Neural crest cell (in vitro differentiated cells): ENCODE measurements at regions not wholly inside any gene's neighbourhood (a gene's known extent, or its start where the extent isn't known, plus 50 kb on each side); places are given as distances from the start of the nearest gene placed in this dataset.
A peak's percentile ranks its signal among the peaks of the same experiment; 100 is the strongest.
"Not testable (repeated sequence)": the region's sequence is repeated elsewhere in the genome, so short reads cannot be mapped to it uniquely, and the experiment has no call there.

Source experiments
- DNase-seq: peaks from one replicate; pipeline ENCODE4 v3.0.0; 2021; ENCODE audit warnings: low read depth, mixed read lengths, low spot score
- H3K27ac Mint-ChIP-seq: one replicate; pipeline ENCODE4 v1.8.0; 2021; ENCODE audit warnings: mild to moderate bottlenecking, mixed read lengths; ENCODE audit not compliant: unreplicated experiment
- H3K27me3 Mint-ChIP-seq: 2 replicates; pipeline ENCODE4 v1.8.0; 2021; ENCODE audit warnings: low read depth, mild to moderate bottlenecking, mixed read lengths
- H3K36me3 Mint-ChIP-seq: 2 replicates; pipeline ENCODE4 v1.8.0; 2021; ENCODE audit warnings: low read depth, mild to moderate bottlenecking, mixed read lengths
- H3K4me1 Mint-ChIP-seq: 2 replicates; pipeline ENCODE4 v1.8.0; 2021; ENCODE audit warnings: mixed read lengths
- H3K4me3 Mint-ChIP-seq: one replicate; pipeline ENCODE4 v1.8.0; 2021; ENCODE audit warnings: mild to moderate bottlenecking, mixed read lengths
- H3K9me3 Mint-ChIP-seq: 2 replicates; pipeline ENCODE4 v1.8.0; 2021; ENCODE audit warnings: mixed read lengths
- CTCF ChIP-seq: fragments of 200-600 bp; sonication (generic); conservative IDR thresholded peaks from 2 replicates; pipeline ENCODE4 v1.5.0; 2021; ENCODE audit warnings: antibody characterized with exemption, mild to moderate bottlenecking

GRCh38 chr2:17363846-17364245, 154.4 kb downstream of the RAD51AP2 start:
- no peak overlapping the region for H3K4me3 Mint-ChIP-seq
- peaks cover 11% of the 10 kb centered on the region for H3K9me3 Mint-ChIP-seq
- peaks cover 15% of the 10 kb centered on the region for H3K27me3 Mint-ChIP-seq
- DNase-seq: no peak
- peaks cover 5% of the 10 kb centered on the region for H3K36me3 Mint-ChIP-seq
- TF ChIP-seq CTCF: no peak
- H3K4me1 Mint-ChIP-seq: no peaks in the 10 kb centered on the region
- H3K27ac Mint-ChIP-seq: no peak overlapping the region

- H3K4me1 Mint-ChIP-seq: no peaks in the 10 kb centered on the region
- H3K4me3 Mint-ChIP-seq: no peak overlapping the region
- DNase-seq: no peak
- peaks cover 15% of the 10 kb centered on the region for H3K27me3 Mint-ChIP-seq
- peaks cover 5% of the 10 kb centered on the region for H3K36me3 Mint-ChIP-seq
- no peak for TF ChIP-seq CTCF
- peaks cover 11% of the 10 kb centered on the region for H3K9me3 Mint-ChIP-seq
- no peak overlapping the region for H3K27ac Mint-ChIP-seq
Measured at GRCh38 chr2:17362956-17363355, 155.3 kb downstream of the RAD51AP2 start.

- Mint-ChIP-seq H3K27ac (no peak overlapping the region), H3K36me3 (no peaks in the 10 kb centered on the region), H3K4me3 (no peak overlapping the region), H3K9me3 (peaks cover 3% of the 10 kb centered on the region), H3K27me3 (no peaks in the 10 kb centered on the region), H3K4me1 (peaks cover 10% of the 10 kb centered on the region)
- no peak for TF ChIP-seq CTCF
- DNase-seq: no peak
Measured at GRCh38 chr2:17355608-17356329, 162.5 kb downstream of the RAD51AP2 start.

- Mint-ChIP-seq H3K4me3 (no peak overlapping the region), H3K9me3 (peaks cover 2% of the 10 kb centered on the region), H3K27ac (peak overlapping the region; percentile 1), H3K36me3 (no peaks in the 10 kb centered on the region), H3K27me3 (no peaks in the 10 kb centered on the region), H3K4me1 (peaks cover 10% of the 10 kb centered on the region)
- no peak for TF ChIP-seq CTCF
- no peak for DNase-seq
Measured at GRCh38 chr2:17353263-17353662, 165.0 kb downstream of the RAD51AP2 start.

GRCh38 chr2:17342692-17343091, 175.5 kb downstream of the RAD51AP2 start:
- H3K27me3 Mint-ChIP-seq, H3K4me1 Mint-ChIP-seq, DNase-seq, H3K27ac Mint-ChIP-seq, H3K36me3 Mint-ChIP-seq, H3K9me3 Mint-ChIP-seq, H3K4me3 Mint-ChIP-seq: not testable (repeated sequence)

GRCh38 chr2:17337507-17337906, 180.7 kb downstream of the RAD51AP2 start:
- Mint-ChIP-seq H3K27ac (no peak overlapping the region), H3K9me3 (peaks cover 5% of the 10 kb centered on the region), H3K36me3 (no peaks in the 10 kb centered on the region), H3K27me3 (no peaks in the 10 kb centered on the region), H3K4me1 (no peaks in the 10 kb centered on the region), H3K4me3 (no peak overlapping the region)
- no peak for DNase-seq
- TF ChIP-seq CTCF: no peak
